GM18870 (cell line): ENCODE measurements at regions not wholly inside any gene's neighbourhood (a gene's known extent, or its start where the extent isn't known, plus 50 kb on each side); places are given as distances from the start of the nearest gene placed in this dataset.

ENCODE experiments used
- ATAC-seq: cut with Tn5 transposase; IDR thresholded peaks from one replicate; pipeline ENCODE4 v1.9.1; 2021; ENCODE audit warnings: moderate library complexity; ENCODE audit not compliant: unreplicated experiment

DNA sequence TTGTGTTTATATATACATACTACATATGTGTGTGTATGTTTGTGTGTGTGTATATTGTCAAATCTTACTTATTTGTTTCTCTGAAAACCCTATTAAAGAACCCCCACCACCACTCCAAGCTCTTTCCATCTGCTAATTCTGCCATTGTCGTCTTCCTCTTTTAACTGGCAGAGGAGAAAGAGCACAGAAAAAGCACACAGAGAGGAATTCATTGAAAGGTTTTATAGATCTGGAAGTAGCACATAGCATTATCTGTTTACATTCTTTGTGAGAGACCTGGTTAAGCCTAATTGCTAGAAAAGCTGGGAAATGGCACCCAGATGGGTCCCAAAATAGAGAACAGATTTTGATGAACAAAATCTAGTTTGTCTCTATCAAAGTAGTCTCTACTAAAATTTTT lies 800.0 kb upstream of the PIK3C3 start:
- no peak for ATAC-seq

DNA sequence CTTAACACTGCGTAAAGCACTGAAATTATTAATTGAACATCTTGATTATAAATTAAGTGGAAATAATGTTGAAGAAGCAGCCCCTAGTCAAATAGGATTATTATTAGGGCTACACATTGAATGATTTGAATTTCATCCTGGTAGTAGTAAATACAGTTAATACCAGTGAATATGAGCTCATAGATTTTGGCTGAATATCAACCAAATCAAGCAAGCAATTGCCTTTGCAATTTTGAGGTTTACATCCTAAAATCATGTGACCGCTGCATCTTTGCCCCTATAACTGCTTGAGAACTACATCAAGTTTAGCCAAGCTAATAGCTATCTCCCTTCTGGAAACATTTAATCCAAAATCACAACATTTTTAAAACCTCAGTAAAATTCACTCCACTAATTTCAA lies 801.2 kb upstream of the PIK3C3 start:
- ATAC-seq, result no peak

DNA sequence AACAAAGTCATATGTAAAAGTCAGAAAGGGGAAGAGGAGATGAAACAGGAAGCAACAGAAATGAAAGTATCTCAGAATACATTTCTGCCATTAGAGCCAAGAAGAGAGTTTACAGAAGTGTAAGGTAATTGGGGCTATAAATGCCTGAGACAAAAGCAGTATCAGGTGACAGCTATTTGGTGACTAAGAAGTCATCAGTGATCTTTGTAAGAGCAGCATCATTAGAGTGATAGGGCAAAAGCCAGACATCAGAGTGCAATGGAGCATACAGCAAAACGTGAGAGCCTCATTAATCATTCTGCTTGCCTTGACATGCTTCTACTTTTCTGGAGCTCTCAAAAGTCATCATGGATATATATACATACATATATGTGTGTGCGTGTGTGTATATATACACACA lies 804.7 kb upstream of the PIK3C3 start:
- no peak for ATAC-seq

DNA sequence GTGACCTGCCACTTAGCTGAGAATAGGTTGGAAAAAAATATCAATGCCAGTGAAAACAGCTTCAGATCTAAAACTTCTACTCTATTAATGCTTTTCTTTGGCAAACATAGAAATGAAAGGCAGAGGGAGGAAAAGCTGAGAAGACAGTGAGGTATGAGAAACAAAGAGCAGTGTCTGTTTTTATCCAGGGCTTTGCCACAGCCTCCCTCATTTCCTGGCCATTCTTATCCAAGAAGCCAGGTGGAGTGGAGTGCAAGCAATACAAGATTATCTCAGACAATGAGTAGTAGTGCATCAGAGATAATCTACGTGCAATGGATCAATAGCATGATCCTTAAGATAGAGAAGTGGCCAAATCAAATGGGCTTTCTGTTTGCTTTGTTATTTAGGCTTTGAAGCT lies 808.7 kb upstream of the PIK3C3 start:
- ATAC-seq, result no peak

DNA sequence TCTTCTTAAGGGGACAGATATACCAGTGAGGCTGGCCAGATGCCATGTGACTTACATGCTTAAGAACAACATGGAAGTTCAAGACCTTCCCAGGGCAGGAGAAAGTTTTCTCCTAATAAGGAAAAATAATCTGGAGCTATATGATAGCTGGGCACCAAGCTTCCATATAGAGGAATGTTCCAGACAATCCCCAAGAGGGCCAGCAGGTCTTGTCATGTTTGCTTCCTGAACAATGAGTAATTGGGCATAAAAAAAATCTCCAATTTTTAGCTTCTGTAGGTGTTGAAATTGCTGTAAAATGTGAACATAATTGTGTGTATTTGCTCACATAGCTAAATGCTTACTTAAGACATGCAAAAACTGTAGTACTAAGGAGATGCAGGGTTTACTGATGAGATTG lies 809.5 kb upstream of the PIK3C3 start:
- ATAC-seq, result no peak

DNA sequence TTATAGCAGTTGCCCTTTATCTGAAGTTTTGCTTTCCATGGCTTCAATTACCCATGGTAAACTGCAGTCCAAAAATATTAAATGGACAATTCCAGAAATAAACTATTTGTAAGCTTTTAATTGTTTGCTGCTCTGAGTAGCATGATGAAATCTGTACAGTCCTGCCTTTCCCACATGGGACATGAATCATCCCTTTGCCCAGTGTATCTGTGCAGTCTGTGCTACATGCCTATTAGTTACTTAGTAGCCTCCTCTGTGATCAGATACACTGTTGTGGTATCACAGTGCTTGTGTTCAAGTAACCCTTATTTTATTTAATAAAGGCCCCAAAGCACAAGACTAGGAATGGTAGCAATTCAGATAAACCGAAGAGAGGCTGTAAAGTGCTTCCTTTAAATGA lies 810.6 kb upstream of the PIK3C3 start:
- no peak for ATAC-seq

DNA sequence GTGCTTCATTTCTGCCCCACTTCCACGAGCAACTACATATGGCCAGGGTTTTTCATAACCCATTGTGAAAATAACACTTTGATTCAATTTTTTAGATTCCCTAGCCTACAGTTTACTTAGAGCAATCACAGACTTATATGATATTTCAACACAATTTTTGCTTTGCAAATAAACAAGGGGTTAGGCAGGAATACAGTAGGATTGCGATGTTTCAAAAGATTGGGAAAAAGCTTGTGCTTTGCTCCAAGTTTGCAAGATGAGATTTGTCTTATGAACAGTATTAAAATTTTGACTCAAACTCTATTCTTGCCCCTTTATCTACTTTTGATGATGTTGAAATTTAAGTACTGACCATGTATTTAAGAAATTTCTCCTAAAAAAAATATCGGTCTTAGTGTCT lies 814.5 kb upstream of the PIK3C3 start:
- ATAC-seq, result no peak

DNA sequence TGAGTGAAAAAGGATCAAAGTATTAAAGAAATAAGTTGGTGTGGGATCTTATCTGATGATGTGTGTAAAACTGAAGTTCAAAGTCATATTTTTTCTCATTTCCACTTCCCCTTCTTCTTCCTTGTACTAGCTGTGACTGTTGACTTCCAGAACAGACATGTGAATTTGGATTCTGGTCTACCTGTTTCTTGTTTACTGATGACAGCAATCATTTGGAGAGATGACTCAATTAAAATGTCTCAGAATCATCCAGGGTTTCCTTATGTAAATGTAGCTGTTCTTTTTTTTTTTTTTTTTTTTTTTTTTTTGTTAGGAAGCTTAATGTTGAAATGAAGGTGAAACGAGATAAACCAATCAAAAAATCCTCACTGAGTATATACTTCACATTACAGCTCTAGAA lies 819.9 kb upstream of the PIK3C3 start:
- ATAC-seq, result no peak

DNA sequence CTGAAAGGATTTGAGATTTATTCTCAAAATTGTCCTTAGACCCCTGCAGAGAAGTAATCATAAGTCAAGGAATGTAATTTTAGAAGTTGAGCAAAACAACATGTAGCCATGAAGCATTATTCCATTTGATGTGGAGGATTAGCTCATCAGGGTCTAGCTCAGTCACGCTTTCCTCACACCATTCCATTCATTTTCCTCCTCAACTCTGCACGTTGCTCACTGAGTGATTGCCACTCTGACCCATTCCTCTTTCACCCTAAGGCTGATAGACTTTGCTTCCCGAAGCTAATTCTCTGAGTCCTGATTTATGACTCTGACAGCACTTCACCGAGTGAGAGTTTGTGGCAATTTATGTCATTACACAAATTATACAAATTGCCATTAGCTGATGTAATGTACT lies 820.6 kb upstream of the PIK3C3 start:
- ATAC-seq, result no peak

DNA sequence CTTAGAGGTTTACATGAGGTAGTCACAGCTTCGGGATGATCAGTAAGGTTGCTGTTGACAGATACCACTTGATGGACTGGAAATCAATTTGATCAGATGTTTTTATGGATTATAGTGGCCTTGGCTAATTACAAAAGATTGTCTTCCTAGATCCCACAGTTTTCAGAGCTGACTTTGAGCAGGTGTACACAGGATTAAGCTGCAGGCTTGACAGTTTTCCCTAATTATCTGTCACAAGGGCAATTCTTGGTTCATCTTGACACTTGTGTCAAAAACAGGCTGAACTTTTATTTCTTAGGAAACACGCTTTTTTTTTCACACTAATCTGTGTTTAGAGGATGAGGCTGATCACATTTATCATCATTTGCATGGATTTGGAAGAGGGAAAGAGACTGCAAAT lies 824.0 kb upstream of the PIK3C3 start:
- no peak for ATAC-seq

DNA sequence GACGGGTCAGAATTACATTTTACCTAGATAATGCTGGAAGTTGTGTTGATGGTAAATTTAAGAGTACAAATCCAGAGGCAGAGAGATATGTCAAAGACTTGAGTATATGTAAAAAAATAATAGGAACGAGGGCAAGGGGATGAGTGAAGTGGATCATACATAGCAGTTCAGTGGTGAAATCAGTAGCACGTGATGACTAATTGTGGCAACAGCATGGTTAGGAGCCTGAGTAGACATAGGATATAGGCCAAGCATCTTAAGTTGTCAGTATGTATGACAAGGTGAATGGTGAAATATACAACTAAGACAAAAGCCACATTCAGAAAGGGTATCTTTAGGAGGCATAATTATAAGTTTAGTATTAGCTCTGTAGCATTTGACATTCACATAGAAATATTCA lies 826.5 kb upstream of the PIK3C3 start:
- ATAC-seq, result no peak

DNA sequence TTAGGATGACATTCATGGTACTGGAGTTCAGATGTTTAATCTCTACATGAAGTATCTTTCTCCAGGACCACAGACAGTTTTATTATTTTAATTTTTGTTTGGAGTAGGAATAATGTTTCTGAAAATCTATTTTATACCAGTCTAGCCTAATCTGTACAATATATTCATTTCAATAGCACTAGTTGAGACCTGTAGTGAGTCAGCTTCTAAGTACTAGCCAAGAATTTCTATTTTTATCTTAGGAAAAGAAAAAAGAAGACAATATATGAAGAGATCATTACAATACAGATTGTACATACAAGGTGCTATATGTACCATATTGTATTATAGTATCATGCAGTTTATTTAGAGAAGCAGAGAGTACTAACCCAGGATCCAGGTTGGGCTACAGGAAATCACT lies 826.9 kb upstream of the PIK3C3 start:
- no peak for ATAC-seq

DNA sequence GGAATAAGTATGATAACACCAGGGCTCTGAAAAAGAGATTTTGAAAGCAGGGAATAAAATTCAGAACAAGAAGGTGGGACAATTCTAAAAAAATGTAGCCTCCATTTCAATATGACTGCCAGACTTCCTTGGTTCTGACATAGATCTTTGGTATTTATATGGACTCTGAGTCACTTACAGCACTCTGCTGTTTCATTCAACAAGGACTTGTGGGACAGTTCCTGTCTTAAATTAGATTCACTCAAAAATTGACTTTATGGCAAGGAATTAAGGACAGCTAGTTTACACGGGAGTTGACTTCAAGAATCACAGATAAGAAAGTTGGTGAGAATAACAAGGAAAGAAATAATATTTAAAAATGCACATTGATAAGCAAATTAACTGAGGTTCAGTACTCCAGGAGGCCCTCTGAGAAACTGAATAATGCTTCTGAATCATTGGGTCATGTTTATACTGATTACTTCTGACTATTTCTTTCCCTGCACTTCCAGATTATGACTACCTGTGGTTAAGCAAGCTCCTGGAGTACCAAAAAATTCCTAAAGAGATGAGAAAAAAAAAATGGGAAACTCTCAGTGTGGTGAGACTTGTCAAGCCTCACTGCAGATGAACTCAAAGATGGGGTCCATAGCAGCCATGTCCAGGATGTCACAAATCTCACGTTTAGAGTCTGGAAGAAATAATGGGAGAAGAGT lies 828.3 kb upstream of the PIK3C3 start:
- no peak for ATAC-seq

DNA sequence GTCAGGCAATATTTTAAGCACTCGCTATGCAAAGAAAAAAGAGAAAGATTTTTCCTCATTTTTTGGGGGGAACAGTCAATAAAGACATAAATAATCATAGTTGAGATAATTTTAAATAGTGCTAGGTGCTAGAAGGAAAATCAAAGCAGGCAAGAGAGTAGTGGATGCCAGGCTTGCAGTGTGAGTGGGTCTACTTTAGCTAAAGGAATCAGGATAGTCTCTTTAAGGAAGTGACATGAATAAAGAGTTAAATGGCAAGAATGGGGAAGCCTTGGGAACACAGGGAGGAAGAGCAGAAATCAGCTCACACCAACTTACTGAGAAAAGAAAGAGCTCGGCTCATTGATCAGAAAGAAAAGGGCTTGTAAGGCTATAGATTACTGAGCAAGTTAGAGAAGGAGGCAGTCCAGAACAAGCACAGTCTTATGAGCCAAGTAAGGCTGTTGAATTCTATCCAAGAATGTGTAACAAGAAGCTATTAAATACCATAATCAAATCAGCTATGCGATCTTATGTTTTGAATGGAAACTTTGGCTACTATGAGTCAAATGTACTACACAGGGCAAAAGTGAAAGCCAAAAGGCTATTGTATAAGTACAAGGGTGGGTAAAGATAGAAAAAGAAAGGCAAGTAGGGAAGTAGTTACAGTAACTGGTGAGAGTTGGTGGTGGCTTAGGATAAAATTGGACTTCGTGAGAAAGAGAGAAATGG lies 833.8 kb upstream of the PIK3C3 start:
- ATAC-seq, result no peak

DNA sequence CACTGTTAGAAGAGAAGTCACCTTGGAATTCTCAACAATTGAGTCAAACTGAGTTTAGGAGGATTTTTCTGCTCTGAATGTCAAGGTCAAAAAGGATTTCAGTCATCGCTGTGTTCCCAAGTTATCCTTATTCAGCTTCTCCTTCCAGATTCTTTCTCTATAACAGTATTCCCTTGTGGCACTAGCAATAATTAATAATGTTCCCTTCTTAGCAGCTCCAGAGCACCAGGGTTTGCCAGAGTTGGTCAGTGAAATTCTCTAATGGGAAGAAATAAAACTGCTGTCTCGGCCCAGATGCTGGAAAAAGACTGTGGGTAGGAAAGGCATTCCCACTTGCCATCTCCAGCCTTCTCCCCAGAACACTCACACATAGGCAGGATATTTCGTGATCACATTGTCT lies 836.0 kb upstream of the PIK3C3 start:
- no peak for ATAC-seq

DNA sequence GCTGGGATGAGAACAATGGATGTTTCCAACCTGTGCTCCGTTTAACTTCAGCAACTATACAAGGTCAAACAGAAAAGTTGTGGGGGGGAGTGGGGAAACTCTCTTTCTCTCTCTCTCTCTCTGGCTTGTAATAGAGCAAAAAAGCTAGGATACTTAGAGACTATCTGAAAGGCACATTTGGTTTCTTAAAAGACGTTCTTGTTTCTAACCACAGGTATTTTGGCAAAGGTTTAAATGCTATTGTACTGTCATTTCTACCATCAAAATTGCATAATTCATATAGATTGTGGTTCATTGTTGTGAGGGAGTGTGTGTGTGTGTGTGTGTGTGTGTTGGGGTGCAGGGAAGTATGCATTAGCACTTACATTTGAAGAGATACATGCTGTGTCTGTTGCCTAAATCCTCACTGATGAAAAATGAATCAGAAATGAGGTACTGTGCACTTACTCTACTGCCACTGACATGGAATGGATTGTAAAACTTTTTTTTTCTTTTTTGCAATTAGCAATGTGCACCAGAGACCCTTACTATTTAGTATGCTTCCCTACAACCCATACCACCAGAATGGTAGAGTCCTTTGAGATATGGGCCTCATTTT lies 841.0 kb upstream of the PIK3C3 start:
- ATAC-seq, result no peak

DNA sequence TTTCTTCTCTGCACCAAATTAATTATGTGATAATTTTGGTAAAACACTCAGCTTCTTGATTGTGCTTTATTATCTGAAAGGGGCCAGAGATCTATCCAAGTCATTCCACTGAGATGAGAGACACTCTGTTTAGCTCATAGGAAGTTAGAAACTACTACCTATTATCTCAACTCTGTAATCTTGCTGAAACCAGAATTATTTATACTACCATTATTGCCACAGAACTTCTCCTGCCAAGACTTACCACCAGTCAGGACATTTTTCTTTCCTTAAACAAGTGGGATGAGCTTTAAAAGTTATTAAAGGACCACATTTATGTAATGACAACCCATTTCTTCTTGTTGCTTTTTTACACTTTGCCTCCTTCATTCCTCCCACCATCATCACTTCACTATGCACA lies 855.6 kb upstream of the PIK3C3 start:
- no peak for ATAC-seq

DNA sequence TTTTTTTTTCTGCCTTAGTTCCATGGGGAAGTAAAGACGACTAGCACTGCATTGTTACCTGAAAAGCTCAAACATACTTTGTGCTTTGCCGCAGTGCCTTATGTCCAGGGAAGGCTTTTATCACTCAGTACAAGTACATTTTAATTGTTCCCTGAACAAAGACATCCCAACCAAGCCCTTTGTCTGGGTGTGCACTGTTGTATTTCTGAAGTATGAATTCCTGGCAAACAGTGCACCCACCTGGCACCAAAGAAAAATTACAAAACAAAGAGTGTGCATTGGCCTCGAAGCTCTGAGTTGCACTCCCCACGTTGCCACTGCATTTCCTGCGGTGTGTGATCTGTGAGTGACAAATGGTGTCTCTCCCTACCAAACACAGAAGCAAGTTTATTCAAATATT lies 858.5 kb upstream of the PIK3C3 start:
- no peak for ATAC-seq

DNA sequence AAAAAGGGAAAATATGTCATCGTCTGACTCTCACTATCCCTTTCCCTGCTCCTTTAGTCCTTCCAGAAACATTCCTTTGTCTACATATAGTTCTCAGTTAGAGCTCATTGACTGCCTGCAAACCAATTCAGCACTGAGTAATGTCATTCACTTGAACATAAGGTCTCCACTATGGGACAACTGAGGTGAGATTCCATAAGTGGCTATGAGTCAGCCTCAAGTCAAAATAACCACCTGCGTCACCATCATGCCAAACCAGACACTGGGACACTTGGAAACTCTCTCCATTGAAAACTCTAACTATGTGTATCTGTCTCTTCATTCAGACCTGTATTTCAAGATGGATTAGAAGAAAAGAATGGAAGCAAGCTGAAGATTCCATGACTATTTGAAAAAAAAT lies 878.0 kb upstream of the PIK3C3 start:
- ATAC-seq, result no peak

DNA sequence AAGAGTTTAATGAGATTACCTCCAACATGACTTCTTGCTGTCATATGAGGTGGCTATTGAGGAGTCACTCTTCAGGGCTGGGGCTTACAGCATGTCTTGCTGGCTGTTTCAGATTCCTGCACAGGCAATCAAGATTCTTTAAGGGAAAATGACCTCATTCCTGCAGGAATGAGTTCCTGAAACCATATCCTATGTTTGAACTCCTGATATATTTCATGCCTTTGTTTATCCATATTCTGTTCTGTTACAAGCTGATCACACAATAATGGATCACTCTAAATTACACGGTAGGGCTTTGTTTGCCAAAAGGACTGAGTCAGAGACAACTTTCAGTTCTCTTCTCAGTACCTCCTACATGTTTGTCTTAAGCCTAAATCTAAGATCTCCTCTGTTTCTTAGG lies 879.8 kb upstream of the PIK3C3 start:
- ATAC-seq, result no peak

DNA sequence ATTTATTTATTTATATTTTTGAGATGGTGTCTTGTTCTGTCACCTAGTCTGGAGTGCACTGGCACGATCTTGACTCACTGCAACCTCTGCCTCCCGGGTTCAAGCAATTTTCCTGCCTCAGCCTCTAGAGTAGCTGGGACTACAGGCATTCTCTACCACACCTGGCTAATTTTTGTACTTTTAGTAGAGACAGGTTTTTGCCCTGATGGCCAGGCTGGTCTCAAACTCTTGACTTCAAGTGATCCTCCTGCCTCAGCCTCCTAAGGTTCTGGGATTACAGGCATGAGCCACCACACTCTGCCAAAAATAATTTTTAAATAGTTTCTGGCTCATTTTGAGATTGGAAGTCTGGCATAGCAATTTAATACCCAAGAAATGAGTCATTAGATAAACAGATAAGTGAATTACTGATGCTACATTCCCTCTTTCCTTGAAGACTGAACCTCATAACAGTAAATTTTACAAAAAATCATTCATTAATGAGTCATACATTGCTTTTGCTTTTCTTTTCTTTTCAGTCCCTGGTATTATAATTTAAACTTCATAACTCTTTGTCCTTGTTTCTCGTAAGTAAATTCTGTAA lies 881.6 kb upstream of the PIK3C3 start:
- no peak for ATAC-seq

DNA sequence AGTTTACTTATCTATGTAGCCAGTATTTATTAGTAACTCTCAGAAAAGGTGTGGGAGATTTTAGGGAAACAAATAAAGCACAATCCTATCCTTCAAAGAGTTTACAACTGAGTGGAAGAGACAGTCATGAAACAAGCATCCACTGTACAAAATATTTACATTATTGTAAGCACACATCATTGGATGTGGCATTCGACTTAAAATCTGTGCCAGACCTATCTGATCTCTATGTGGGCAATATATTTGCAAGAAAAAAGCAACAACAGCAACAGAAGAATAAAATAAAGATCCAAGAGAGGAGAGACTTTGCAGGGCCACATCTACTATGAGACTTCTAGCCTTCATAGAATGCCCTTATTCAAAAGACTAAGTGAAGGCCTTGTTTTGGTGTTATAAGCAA lies 882.1 kb upstream of the PIK3C3 start:
- ATAC-seq, result no peak
